GM21576 (cell line): ENCODE measurements at regions not wholly inside any gene's neighbourhood (a gene's known extent, or its start where the extent isn't known, plus 50 kb on each side); places are given as distances from the start of the nearest gene placed in this dataset.

ENCODE experiments used
- ATAC-seq: cut with Tn5 transposase; IDR thresholded peaks from one replicate; pipeline ENCODE4 v1.9.1; 2021; ENCODE audit warnings: mild to moderate bottlenecking, moderate library complexity; ENCODE audit not compliant: unreplicated experiment

DNA sequence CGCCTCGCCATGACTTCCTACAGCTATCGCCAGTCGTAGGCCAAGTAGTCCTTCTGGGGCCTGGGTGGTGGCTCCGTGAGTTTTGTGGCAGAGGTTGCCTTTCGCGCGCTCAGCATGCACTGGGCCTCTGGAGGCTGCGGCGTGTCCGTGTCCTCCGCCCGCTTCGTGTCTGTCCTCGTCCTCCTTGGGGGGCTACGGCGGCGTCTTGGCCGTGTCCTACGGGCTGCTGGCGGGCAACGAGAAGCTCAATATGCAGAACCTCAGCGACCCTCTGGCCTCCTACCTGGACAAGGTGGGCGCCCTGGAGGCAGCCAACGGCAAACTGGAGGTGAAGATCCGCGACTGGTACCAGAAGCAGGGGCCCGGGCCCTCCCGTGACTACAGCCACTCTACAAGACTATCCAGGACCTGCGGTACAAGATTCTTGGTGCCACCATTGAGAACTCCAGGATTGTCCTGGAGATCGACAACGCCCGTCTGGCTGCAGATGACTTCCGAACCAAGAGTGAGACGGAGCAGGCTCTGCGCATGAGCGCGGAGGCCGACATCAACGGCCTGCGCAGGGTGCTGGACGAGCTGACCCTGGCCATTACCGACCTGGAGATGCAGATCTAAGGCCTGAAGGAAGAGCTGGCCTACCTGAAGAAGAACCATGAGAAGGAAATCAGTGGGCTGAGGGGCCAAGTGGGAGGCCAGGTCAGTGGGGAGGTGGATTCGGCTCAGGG, 296.3 kb downstream of the OGFRL1 start:
- no peak for ATAC-seq

DNA sequence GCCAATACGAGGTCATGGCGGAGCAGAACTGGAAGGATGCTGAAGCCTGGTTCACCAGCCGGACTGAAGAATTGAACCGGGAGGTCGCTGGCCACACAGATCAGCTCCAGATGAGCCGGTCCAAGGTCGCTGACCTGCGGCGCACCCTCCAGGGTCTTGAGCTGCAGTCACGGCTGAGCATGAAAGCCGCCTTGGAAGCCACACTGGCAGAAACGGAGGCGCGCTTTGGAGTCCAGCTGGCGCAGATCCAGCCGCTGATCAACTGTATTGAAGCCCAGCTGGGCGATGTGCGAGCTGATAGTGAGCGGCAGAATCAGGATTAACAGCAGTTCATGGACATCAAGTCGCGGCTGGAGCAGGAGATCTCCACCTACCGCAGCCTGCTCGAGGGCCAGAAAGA, 296.9 kb downstream of the OGFRL1 start:
- no peak for ATAC-seq

DNA sequence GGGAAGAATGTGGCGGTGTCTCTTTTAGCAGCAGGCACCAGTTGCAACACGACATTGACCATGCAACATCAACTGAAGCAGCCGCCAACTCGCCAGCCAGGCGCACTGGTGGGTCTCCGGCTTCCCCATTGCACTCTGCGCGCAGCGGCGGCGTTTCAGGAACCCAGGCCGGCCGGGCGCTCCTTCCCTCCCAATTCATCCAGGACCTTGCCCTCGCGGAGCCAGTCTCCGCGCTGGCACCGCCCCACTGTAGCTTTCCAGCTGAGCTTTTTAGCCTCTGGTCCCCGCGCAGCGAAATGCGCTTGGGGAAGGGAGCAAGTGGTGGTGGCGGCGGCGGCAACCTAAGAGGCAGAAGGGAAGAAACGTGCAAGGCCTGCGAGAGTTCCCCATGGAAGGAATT, 297.9 kb upstream of the RIMS1 start:
- ATAC-seq = no peak

DNA sequence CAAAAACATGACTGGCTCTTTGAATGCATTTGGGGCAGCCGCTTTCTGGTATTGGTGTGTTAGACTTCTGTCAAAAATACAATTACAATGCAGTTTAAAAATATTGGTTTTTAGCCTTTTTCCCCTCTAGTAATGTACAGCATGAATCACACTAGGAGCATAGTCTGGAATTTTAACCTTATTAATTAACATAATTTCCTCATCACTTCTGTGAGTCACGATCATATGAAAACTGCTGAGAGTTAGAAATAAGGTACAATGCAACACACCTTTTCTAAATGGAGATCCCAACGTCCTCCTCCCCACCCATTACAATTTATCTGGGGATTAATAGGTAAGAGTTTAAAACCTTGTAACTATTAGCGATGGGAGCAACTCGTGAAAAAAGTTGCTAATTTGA, 297.1 kb upstream of the RIMS1 start:
- ATAC-seq = no peak

DNA sequence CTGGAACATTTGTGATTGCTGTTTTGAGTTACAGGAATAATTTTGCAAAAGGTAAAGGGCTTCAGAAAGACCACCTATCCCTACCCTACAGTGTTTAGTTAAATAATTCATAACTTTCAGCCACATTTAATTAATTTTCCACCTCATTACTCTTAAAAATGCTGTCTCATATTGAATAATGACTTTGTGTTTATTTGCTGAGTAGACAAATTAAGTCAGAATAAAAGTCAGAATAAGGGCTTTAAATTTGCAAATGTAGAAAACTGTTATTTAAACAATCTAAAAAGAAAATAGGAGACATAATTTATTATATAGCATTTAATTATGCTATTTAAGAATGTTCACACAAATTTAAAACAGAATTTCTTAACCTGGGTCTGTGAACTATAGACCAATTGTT, 293.7 kb upstream of the RIMS1 start:
- ATAC-seq = no peak

DNA sequence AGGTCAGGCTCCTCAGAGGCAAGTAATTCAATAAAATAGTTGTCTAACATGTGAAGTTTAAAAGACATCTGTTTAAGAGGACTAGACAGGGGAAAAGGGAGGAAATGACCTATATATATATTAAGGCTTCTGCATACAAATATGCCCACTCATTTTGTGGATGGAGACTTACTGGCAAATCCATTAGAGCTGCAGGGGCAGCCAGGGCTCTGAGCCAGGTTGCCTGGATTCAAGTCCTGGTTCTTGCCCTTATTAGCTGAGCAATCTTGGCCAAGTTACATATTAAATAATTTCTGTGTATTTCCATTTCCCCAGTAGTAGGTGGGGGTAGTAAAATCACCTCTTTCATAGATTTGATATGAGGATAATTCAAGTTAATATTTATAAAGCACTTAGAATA, 287.0 kb upstream of the RIMS1 start:
- no peak for ATAC-seq

DNA sequence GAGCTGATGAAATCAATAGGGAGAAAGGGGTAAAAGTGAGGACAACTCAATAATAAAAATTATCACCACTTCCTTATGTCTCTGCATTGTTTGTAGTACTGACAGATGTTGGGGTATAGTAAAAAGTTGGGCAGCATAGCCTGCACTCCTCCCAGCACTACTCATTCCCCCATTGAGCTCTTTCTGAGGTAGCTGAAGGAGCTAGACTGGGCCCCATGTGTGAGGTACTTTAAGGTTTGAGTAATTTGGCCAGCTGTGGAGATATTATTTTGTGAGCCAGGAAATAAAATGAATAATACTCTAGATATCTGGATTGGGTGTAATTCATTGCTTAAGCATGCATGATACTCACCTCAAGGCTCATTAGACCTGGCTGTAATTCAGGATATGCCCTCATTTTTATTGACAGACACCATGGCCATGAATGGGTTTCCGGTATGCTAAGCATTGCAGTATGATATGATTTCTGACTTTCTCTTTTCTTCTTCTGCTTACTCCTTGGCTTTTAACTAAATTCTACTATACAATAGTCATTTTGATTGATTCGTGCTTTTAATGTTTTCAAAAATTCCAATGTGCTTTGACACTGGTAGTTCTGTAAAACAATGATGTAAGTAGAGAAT, 283.9 kb upstream of the RIMS1 start:
- ATAC-seq = no peak

DNA sequence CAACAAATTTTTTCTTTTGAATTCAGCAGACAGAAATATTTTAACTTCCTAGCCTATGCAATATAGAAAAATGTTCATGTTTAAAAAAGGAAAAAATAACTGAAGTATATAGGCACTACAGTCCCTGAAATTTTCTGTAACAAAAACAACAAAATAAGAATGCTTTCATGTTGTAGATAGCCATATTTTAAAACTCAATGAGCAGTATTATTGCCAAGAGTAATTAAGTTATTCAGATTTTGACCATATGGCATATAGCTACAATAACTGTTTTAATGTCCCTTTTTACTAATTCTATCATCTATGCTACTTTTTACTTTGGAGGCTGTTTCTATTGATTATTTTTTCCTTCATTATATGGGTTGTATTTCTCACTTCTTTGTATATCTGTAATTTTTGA, 283.3 kb upstream of the RIMS1 start:
- no peak for ATAC-seq

DNA sequence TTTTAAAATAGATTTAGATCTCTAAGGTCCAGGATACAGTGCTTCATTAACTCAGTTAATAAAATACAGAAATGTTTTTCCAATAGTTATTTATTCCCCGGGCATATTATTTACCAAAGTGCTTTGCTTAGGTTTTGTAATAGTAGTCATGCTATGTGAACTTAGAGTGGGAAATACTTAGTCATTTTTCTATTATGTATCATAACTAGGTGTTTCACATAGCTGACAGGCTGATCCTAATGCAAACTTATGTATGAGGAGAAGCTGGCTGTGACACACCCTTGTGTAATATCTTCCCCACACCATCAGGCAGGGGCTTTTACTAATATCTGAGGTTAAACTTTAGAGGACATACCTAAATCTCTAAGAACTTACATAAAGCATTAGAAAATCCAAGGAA, 277.7 kb upstream of the RIMS1 start:
- no peak for ATAC-seq

DNA sequence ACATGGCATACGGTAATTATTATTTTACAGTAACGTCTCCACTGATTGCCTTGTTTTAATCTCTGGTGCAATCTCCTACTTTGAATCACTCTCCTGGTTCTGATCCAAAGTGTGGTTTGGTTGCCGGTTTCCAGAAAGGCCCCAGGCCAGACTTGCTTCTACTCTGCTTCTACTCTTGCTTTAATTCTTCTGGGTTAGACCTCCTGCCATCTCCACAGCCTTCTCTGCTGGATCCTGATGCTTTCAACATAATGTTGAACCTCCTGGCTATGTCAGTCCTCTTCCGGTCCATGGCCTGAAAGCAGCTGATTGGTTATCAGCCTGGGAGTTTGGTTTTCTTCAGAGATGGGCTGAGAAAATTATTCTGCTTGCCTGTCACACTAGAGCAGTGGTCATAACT, 266.5 kb upstream of the RIMS1 start:
- ATAC-seq = no peak

DNA sequence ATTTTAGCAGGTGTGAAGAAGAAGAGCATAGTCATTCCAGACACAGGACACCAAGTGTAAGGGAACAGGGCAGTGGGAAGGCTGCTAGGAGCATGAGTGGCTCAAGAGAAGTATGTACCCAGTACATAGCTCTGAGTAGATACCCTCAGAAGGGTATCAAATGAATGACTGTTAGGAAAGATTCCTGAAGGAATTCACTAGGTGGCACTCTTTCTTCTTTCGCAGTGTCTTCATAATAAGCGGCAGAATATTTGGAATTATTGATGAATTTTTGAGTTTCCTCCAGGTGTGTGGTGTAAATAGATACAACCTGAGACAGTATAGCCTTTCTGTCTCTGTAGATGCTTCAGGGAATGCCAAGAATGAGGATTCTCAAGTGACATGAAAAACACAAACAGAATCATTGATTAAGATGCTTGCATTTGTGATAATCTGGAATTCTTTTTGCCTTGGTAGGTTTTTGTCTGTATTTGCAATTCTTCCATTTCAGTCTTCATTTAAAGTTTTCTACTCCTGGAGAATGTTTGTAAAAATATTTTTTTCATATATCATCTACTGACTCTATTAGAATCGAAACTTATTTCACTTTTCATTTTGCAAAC, 264.3 kb upstream of the RIMS1 start:
- no peak for ATAC-seq

DNA sequence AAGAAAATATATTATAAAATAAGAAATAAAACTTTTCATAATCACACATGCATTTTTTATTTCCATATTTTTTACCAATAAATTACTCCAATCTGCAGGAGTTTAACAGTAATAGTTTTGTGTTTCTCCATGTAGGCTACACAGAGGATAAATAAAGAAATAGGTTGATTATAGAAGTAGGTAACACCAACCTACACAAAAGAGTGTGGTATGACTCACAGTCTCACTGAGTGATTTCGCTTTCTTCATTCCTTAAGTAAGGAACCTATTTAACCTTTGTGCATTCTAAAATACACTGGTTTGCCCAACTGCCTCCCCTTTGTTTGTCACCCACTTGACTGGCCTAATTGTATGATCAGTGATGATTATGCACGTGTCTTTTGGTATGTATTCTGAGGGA, 244.2 kb upstream of the RIMS1 start:
- ATAC-seq = no peak

DNA sequence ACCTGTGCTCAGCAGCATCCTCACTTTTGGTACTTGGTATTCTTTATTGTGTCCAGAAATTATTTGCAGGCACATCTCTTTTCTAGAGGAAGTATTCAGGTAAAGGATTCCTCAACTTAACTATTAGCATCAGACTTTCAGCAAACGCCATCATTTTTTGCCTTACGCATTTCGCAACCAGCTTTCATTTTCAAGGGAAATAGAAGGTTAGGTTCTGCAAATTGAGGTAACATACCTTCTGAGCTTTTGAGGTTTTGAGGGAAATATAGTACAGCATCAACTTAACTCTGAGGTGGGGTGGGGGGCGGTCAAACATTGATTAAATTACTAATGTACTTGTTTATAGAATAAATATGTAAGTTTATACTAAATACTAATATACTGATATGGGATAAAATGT, 243.6 kb upstream of the RIMS1 start:
- ATAC-seq = no peak

DNA sequence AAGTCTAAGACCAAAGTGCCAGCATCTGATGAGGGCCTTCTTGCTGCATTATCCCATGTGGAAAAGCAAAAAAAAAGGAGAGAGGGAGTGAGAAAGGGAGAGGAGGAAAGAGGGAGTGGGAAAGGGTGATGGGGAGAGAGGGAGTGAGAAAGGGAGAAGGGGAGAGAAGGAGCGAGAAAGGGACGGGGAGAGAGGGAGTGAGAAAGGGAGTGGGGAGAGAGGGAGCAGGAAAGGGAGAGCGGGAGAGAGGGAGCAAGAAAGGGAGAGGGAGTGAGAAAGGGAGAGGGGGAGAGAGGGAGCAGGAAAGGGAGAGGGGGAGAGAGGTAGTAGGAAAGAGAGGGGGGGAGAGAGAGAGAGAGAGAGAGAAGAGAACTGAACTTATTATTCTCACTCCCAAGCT, 241.1 kb upstream of the RIMS1 start:
- ATAC-seq = no peak

DNA sequence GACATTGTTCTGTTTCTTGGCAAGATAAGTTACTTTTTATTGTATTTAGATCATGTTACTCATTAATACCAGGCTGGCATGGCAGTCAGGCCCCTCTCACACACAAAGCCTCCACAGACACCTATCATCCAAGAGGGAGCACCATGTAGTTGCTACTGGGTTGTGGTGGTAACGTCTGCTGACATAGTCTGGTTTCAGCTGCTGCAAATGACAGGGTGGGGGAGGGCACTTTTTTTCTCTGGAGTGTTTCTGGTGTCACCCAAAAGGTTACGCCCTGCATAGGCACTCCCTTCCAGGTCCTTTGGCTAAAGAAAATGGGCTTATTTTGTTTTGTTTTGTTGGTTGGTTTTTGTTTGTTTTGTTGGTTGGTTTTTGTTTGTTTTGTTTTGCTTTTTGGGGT, 236.4 kb upstream of the RIMS1 start:
- ATAC-seq = no peak

DNA sequence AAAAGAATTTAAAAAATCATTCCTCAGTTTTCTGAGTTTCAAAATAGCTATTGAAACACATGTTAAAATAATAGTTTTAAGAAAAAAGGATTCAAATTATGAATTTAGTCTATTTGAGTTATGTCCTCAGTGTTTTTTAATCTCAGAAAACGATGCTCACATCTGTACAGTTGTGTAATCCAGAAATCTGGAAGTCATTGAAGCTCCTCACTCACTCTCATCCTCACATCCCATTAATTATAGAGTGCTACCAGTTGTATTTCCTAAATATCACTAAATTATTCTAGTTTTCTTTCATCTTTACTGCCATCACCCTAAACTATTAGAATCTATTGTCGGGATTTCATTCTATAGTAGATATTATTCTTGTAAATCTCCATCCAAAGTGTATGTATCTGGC, 234.7 kb upstream of the RIMS1 start:
- ATAC-seq = no peak

DNA sequence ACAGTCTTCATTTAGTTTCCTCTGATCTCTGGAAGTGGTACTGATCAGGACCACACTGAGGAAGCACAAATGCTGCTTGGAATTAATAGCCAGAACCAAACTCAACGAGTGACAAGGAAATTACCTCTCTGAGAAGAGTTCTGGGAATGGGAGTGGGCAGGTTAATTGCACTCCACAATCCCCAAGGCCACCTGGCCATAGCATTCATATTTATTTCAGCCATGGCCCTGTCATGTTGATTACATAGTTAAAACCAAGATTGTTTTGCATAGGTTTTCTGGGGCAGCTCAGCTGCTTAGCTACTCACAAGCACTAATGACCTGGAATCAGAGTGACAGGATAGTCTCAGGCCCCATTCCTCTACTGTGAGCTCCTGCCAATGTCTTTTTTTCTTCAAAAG, 230.2 kb upstream of the RIMS1 start:
- ATAC-seq = no peak

DNA sequence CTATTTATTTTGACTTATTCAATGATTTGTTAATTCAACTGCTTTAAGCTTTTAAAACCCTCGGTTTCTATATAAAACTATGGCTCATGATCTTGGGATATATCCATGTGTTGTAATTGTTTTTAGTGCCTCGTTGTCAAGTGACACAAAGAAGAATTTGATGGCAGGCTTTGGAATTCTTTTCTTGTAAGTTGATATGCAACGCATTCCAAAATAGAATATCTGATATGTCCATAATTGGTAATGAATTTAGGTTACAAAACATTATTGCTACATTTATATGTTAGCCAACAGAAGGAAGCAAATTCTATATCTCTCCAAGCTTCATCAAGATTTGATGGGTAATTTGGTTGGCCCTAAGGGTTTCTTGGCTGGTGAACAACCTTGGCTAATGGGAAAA, 220.4 kb upstream of the RIMS1 start:
- ATAC-seq = no peak

DNA sequence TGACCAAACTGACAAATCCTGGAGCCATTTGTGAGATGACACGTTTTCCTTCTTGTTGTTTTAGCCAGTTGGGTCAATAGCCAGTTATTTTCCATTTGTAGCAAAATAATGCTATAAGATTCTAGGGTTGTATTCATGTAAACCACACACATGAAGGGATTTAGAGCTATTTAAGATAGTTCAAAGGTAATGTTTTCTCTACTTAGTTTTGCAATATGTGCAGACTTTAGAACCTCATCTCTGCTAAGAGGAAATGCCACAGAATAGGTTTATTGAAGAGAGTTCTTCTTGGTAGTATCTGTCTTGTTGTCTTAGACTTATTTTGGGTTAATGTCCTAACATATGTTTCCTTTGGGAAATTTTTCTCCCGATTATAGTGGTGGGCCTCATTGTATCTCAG, 213.5 kb upstream of the RIMS1 start:
- ATAC-seq = no peak

DNA sequence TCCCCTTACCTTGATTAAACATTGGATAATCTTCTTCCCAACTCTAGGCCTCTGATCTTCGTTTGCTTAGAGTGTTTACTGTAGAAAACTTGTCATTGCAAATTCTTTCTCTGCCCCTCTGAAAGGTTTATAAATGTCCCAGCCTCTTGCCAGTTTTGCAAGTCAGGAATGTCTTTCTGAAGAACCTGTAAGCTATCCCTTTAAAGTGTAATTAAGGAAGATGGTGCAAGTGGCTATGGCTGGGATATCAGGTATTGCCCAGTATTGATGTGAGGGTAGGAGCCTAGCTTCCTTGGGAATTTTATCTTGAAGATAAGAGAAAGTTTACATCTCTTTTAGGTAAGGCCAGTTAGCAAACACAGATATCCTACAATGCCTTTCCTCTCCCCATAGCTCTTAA, 211.0 kb upstream of the RIMS1 start:
- no peak for ATAC-seq

DNA sequence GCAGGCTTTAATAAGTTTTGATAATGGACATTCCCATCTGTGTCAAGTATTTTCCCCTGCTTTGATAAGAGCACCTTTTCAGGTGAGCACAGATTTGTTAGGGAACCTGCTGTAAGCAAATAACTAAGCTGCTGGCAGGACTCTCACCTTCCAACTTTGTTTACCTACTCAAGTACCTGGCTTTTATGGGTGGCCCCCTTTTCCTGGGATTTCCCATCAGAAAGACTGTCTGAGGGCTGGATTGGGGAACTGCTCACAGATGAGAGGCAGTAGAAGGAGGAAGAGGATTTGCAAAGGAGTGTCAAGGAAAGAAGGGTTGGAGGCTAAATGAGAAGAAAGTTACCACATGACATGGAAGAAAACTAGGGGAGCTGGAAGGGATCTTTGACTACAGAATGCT, 210.1 kb upstream of the RIMS1 start:
- no peak for ATAC-seq

DNA sequence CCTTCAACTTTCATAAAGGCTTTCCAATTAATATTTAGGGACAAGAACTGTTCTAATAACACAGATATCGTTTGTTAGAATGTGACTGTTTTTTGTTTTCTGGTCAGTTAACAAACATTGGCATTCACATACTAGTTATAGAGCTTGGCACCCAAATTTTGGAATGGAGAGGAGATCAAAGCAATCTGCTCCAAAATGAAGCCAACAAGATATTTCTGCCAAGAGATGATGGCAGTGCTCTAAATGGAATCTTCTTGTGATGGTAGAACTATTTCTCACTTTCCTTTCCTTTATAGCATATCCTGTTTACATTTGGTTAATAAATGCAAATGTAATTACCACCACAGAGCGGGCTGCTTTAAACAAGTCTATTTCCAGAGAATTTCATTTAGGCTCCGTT, 208.3 kb upstream of the RIMS1 start:
- no peak for ATAC-seq
